NCI-H1048 (cell line): ENCODE measurements at regions not wholly inside any gene's neighbourhood (a gene's known extent, or its start where the extent isn't known, plus 50 kb on each side); places are given as distances from the start of the nearest gene placed in this dataset.
"Not testable (repeated sequence)": the region's sequence is repeated elsewhere in the genome, so short reads cannot be mapped to it uniquely, and the experiment has no call there.

Experiments
- DNase-seq: peaks from one replicate; lab custom pipeline; 2025; lab: John Stamatoyannopoulos, UW

DNA sequence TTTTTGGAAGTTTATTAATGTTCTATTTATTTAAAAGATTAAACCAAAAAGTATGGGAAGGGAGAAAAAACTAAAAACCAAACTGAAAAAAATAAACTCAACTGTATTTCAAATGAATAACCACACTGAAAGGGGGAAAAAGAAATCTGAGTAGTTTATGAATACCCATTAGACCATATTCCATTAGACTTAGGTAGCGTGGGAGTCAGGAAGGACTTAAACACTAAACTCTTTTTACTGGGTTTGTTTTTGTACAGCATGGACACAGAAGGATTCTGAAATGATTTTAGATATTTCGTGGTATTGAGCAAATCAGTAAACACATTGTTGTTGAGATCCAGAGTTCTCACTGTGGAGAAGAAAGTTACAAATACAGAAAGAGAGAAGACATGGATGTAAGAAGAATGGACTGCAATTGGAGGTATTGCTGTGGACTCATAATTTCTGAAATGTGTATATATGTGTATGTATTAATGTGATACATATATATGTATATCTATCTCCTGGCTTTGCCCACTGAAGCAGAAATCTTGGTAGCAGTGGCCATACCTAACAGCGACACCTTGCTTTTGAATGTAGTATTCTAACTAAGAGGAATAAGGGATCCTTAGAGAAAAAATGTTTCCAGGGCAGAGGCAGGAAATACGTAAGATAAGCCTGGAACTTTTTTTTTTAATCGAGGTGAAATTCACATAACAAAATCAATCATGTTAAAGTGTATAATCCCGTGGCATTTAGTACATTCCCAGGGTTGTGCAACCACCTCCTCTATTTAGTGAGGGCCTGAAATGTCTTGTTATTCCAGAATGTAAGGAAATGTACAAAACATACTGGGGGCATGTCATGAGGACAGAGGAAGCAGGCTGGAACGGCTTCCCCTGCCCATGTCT lies 228.8 kb downstream of the SMARCA2 start:
- no peak for DNase-seq

DNA sequence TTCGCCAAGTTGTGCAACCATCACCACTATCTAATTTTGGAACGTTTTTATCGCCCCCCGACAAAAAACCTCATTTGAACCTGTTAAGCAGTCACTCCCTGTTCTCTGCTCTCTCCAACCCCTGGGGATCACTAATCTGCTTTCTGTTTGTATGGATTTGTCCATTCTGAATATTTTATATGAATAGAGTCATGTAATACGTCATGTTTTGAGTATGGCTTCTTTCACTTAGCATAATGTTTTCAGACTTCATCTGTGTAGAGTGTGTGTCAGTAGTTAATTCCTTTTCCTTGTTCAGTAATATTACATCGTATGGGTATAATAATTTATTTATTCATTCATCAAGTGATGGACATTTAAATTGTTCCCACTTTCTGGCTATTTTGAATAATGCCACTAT lies 232.2 kb downstream of the SMARCA2 start:
- DNase-seq = no peak

DNA sequence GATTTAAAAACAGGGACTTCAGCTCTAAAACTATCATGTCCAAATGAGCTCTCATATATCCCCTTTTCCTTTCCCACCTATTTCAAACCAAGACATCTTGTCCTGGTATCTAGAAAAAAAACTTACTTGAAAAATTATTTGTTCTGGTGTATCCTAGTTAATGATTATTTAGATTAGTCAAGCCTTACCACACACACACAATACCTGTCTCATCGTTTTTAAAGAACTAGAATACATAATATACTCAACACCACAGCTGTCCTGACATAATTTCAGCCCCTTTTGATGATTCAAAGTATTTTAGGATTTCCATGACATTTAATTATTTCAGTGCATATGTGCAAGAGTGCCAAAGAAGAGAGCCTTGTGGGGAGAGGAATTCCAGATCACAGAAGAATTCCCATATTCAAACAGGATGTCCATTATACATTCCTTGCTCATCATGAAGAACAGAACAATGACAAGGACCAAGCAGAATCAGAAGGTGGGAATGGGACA lies 233.7 kb downstream of the SMARCA2 start:
- no peak for DNase-seq

DNA sequence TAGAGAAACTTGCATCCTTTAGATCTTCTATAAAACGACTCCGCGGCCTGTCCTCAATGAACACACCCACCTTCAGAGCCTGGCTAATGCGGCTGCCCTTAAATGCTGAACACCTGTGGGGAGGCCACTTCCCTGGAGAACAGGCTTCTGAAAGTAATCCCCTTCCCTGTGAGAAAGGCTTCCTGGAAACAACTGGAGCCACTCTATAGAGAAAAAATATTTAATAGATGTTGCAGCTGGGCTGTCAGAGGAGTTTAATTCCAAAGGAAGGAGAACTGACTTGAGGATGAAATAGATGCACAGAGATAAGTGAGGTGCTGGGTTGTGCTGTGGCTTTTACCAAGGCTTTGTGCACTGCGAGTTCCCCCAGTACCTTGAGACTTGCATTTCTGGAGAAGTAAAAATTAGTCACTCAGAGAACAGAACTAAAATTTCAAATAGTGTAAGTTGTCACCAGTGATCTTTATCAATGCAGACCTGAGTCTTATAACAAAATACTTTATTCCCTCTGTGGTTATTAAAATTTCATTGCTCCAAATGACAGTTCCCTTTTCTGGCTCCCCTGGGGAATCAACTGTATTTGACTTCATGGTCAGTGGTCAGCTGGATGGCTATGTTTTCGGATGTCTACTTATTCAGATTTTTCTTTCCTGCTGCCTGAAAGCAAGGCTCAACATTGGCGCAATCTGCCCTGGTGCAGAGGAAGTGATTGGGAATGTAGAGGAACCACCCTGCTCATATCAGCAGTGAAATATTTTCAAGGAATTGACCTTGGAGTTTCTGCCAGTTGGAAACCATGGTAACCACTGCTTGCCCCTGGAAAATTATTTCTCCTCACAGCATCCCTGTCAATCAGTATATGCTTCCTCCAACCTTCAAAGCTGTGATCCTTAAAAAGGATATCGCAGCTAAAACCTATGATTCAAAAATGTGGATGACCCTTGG lies 238.8 kb downstream of the SMARCA2 start:
- no peak for DNase-seq

DNA sequence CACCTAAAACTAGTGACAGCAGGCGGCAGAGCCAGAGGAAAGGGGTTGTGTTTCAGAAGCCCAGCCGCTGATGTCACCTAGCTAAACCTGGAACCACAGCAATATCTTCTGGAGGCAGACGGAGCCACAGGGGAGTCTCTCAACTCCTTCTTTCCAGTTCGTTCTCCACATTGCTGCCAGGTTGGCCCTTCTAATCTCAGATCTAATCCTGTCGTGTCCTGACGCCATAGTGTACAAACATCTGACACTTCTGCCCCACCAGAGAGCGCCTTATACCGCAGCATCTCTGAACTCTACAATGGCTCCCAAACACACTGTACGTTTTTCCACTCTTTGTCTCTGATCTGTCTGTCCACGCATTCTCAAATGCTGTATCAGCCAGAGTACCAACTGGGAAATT lies 240.0 kb downstream of the SMARCA2 start:
- DNase-seq = no peak

DNA sequence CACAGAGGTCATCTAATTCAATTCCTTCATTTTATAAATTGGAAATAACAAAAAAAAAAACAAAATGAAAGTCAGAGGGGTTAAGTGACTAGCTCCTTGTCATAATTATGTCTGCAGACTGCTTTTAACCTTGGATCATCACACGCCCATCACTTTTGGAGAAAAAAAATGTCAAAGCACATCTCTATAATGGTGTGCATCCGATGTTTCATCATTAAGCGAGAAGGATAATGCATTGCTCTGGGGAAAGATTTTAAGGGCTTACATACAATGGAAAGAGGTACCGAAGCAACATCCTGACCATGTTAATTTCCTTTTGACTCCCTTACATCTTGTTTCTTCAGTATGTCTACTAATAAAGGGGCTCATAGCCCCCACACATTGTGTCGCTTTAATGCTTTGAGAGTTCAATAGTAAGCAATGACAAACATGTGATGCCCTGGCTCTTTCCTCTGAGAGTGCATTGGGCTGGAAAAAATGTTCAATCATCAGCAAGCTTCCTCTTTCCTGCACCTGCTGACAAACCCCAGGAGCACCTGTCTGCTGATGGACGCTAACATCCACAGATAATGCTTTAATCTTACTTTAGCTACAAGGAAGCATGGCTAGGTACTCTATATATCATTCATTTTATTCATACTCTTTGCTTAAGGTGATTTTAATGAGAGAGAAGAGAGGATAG lies 242.2 kb downstream of the SMARCA2 start:
- no peak for DNase-seq

DNA sequence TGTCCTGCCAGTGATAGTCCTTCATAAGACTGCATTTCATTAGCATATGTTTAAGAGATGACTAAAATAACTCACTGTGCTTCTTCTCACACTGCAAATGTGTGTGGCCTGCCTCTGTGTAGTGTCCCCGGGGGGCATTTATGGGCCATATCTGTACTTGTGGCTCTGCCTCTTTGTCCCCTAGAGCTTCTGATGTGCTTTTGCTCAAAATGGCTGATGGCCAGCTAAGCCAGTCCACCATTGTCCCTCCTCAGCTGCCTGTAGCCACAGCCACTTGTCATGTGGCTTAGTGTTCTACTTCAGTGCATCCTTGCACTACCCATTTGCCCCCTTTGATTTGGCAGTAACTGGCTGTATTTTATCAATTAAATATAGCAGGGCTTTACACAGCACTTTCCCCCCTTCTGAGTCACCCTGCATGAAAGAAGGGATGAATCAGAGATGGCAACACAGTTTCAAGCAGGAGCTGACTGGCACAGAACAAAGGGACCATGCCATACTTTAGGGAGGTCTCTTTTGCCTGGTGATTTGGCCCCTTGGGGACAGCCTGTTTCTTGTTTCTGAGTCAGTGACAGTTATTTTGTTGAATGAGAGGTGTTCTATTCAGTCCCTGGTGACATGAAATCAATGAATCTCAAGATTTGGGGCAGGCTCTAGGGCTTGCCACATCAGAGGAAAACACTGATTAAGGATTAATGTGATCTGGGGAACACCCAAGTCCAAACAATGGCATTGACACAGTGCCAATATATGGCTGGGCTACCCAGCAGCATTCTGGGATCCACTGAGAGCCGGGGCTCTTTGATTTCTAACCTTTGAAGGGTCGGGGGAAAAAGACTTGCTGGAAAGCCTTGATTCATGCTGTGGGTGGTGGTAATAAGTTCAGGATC lies 245.5 kb downstream of the SMARCA2 start:
- no peak for DNase-seq

DNA sequence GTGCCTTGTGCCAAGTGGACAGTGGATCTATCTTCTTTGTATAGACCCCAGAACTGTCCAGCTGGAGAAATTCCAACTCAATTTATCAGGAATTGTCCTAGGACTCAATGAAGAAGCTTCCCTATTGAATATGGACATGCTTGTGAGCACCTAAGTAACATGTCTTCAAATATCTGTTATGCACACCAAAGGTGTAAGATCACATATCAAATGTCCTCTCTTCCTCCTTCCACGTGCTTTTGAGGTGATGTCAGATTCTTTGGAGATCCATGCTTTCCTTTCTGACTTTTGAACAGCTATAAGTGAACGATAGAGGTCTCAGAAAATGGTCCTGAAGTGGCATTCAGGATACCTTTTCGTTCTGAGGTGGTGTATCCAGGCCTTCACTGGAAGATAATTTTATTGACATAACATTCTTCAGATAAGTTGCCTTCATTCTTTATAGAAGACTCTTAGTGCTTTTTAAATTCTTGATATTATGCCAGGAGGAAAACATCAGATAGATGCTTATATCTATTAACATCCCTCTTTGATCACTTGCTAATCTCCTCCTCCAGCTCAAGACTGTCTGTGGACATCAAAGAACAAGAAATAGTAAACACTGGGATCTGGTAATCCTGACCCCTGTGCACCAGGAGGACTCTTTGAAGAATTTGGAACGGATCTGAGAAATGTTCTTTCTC lies 246.4 kb downstream of the SMARCA2 start:
- no peak for DNase-seq

DNA sequence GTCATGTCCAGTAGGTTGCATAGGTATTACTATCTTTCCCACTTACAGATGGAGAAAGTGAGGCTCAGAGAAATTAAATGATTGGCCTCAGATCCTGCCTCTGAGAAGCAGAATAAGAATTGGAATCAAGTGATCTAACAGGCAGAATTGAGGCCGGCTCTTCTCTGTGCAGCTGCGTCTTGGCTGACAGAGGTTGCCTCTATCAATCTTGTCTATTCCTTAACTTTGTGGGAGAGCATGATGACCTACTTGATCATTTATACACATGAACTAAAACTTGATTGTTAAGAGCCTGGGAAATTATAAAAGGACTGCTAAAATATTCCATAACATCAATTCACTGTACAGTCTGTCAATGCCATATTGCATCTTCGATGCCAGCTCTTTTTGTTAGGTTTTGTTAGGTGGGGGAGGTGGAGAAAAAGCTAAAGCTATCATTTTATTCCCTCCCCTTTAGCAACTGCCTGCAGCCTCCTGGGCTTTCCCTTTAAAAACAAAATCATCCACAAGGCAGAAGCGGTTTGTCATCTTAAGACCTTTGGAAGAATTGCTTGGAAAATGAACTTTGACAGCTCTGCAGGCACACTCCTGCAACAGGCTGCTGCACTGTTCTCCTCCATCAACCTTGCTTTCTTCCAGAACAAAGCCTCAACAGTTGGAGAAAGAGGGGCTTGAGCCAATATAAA lies 247.4 kb downstream of the SMARCA2 start:
- DNase-seq = no peak

DNA sequence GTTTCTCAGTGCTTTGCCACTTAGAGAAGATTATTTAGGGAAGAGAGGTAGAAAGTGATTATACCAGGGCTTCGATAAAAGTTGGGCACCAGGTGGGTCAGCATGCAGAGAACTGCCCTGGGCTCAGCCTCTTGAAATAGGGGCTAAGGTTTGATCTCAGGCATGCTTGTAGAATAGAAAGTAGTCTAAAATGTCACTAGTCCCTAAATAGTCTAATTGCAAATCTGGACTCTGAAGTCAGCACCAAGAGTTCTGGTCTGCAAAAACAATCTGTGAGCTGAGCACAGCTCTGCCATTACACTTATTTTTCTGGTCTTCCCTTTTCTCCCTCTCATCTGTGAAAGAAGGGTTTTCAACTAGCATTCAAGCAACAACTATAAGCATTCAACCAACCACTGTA lies 248.0 kb downstream of the SMARCA2 start:
- DNase-seq = no peak

DNA sequence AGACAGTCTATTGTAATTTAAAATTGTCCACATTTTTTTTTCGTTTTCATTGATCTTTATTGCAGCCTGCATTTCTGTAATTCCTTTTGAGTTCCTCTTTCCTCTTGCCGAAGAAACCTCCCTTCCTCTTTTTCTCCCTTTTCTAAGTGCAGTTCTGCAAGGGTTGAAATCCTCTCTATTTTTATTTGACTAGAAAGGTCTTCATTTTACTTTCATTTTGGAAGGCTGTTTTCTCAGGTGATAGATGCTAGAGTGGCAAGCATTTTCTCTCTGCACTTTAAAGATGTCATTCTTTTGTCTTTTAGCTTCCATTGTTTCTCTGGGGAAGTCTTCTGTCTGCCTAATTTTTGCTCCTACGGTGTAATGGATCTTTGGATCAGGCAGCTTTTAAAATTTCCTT lies 248.5 kb downstream of the SMARCA2 start:
- no peak for DNase-seq

DNA sequence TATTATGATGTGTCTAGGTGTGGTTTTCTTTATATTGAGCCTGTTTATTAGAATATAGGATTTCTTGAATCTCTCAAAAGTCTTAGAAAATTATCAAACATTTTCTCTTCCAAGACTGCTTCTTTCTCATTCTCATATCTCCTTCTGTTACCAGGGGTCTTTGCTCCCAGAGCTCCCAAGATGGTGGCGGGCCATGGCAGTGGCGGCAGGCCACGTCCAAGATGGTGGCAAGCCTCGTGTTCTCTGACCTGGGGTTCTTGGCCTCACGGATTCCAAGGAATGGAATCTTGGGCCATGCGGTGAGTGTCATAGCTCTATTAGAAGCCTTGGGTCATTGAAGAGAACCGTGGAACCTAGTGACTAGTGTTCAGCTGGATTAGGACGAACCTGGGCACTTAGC lies 248.9 kb downstream of the SMARCA2 start:
- no peak for DNase-seq

DNA sequence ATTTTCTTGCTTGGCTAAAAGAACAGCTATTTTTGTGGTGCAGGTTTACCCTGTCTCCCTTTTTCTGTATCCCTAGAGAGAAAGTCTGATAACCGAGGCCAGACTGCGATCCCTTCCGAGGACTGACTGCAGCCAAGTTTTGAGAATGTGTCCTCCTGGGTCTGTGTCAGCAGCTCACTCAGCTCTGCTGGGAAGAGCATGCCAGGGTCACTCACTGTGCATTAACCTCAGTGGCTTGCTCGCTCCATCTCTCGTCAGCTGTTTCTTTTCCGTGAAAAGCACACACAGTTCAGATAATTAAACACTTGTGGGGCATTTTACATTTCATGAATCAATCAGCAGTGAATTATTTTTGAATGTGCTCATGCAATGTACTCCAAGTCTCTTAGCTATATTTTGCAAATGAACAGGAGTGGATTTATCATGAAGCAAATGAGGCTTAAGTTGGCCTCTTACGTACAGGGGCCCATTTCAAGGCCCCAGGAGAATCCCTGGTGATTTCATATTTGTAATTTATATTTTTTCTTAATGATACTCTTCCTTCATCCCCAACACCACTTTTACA lies 252.1 kb downstream of the SMARCA2 start:
- no peak for DNase-seq

DNA sequence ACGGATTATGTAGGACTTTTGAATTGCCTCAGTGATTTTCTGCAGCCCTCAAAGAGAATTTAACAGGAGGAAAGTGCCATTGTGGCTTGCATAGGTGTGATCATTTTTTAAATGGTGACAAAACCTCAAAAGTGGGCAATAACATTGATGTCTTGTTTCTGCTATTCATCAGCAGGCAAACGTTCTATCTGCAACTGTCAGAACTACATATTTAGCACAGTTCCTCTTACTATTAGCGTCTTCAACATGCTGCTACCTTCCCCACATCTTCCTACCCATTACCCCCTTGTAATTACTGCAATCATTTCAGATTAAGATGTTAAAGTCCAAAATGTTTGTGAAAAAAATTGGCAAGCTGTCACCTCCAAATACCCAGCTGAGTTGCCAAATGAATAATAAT lies 254.6 kb downstream of the SMARCA2 start:
- no peak for DNase-seq

DNA sequence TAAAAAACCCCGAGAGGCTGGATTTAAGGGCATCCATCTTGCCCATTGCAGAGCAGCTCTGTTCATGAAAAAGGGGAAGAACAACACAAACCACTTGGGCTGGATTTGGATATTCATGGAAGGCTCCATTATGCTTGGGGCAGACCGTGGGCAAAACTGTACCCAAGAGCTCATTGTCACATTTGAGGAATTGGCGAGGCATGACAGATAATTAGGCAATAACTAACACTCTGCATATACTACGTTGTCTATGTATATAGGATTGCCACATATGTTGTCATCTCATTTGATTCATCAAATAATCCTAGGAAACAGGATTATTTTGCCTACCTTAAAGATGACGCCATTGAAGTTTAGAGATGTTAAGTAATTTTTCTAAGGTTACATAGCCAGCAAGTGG lies 255.4 kb downstream of the SMARCA2 start:
- no peak for DNase-seq

DNA sequence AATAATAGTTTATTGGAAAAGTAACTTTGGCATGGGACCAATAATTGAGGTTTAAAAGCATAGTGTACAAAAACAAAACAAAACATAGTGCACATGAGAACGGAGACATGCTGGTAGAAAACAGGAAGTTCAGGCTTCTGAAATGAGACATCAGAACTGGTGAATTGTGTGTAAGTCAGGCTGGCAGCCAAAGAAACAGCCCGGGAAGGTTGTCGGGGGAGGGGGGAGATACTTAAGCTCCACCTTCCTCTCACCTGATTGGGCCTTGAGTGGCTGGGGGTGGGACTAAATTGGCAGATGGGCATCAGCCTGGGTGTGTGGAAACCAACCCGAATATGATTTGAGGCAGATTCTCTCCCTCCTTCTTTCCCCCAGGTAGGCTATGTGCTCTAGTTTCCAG lies 256.3 kb downstream of the SMARCA2 start:
- no peak for DNase-seq

DNA sequence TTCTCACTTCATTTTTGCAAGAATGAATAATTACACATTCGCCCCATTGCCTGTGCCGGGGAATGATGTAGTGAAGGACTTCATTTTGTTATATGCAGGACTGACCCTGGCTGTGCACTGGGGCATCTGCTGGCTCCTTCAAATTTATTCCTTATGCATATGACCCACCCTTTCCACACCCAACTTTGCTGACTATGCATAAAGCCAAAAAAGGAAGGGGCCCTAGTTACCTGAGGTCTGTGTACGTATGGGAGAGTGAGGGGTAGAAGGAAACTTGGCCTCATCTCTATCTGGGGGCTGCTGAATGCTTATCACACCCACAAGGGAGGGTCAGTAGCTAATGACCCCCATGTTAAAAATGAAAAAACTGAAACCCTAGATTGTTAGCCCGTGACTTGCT lies 259.6 kb downstream of the SMARCA2 start:
- DNase-seq = no peak

DNA sequence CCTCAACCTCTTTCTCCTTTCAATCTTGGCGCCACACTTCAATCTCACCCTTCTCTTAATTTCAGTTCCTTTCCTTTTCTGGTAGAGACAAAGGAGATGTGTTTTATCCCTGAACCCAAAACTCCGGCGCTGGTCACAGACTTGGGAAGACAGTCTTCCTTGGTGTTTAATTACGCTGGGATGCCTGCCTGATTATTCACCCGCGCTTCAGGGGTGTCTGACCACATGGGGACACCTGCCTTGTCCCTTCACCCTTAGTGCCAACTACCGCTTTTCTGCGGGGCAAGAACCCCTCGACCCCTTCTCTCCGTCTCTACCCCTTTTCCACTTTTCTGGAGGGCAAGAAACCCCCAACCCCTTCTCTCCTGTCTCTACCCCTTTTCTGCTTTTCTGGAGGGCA lies 261.1 kb downstream of the SMARCA2 start:
- DNase-seq = no peak

DNA sequence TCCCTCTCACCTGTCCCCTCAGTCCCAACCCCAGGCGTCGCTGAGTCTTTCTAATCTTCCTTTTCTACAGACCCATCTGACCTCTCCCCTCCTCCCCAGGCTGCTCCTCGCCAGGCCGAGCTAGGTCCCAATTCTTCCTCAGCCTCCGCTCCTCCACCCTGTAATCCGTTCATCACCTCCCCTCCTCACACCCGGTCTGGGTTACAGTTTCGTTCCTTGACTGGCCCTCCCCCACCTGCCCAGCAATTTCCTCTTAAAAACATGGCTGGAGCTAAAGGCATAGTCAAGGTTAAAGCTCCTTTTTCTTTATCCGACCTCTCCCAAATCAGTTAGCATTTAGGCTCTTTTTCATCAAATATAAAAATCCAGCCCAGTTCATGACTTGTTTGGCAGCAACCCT lies 262.0 kb downstream of the SMARCA2 start:
- not testable (repeated sequence) for DNase-seq

DNA sequence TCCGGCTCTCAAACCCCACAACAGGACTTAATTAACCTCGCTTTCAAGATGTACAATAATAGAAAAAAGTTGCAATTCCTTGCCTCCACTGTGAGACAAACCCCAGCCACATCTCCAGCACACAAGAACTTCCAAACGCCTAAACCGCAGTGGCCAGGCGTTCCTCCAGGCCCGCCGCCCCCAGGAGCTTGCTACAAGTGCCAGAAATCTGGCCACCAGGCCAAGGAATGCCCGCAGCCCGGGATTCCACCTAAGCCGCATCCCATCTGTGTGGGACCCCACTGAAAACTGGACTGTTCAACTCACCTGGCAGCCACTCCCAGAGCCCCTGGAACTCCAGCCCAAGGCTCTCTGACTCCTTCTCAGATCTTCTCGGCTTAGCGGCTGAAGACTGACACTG lies 262.5 kb downstream of the SMARCA2 start:
- not testable (repeated sequence) for DNase-seq
